CD4-positive, alpha-beta T cell (primary cell): ENCODE measurements at regions not wholly inside any gene's neighbourhood (a gene's known extent, or its start where the extent isn't known, plus 50 kb on each side); places are given as distances from the start of the nearest gene placed in this dataset.

Experiments used
- ATAC-seq: fragments of 200-7000 bp; cut with Tn5 transposase; one replicate; pipeline ENCODE4 v1.10.0; 2022; ENCODE audit warnings: mild to moderate bottlenecking; ENCODE audit not compliant: poor library complexity
- CTCF ChIA-PET: fragments of 350-600 bp; sonication (Branson Sonifier 250); formaldehyde crosslinking; loops from one replicate; lab custom pipeline; 2021; ENCODE audit warnings: antibody characterized with exemption, inconsistent platforms; lab: Charles Lee
- POLR2A ChIA-PET: fragments of 350-600 bp; sonication (Branson Sonifier 250); formaldehyde crosslinking; loops from one replicate; lab custom pipeline; 2021; ENCODE audit warnings: antibody characterized with exemption, inconsistent platforms; lab: Charles Lee
- DNase-seq, 14 experiments: peaks; one replicate each; pipeline ENCODE4 v3.0.0-alpha.2; 2013 to 2020; ENCODE audit warnings: mixed read lengths in 2 of 14
- H3K27ac ChIP-seq, 2 donors: one replicate each; pipeline versions ENCODE4 v1.5.1 to v1.7.0; 2013; ENCODE audit warnings: low read length in 2 of 2, low read depth in 1 of 2, mild to moderate bottlenecking in 1 of 2
- H3K27me3 ChIP-seq, 2 experiments: 1 replicate in 1 of 2; 2 replicates in 1 of 2; pipeline versions ENCODE4 v1.6.1 to v1.7.0; 2013; ENCODE audit warnings: low read length in 2 of 2, control low read depth in 1 of 2, mild to moderate bottlenecking in 1 of 2, moderate library complexity in 1 of 2; ENCODE audit not compliant: insufficient read depth in 2 of 2, control insufficient read depth in 1 of 2
- H3K36me3 ChIP-seq: one replicate; pipeline ENCODE4 v1.6.1; 2013; ENCODE audit warnings: low read length, control low read depth; ENCODE audit not compliant: insufficient read depth
- H3K4me1 ChIP-seq: one replicate; pipeline ENCODE4 v1.6.1; 2013; ENCODE audit warnings: low read length, control low read depth; ENCODE audit not compliant: insufficient read depth
- H3K4me3 ChIP-seq: one replicate; pipeline ENCODE4 v1.5.1; 2013; ENCODE audit warnings: mild to moderate bottlenecking, low read length, moderate library complexity
- H3K9me3 ChIP-seq, 2 experiments: 1 replicate in 1 of 2; 2 replicates in 1 of 2; pipeline versions ENCODE4 v1.6.1 to v1.7.0; 2013; ENCODE audit warnings: low read length in 2 of 2, mild to moderate bottlenecking in 2 of 2, control low read depth in 1 of 2, moderate library complexity in 1 of 2; ENCODE audit not compliant: control insufficient read depth in 1 of 2, insufficient read depth in 1 of 2
- H3K27ac Mint-ChIP-seq: one replicate; pipeline ENCODE4 v1.8.0; 2020; ENCODE audit warnings: mixed read lengths
- H3K27me3 Mint-ChIP-seq: one replicate; pipeline ENCODE4 v1.8.0; 2021; ENCODE audit warnings: mixed read lengths
- H3K36me3 Mint-ChIP-seq: one replicate; pipeline ENCODE4 v1.8.0; 2021; ENCODE audit warnings: low read depth, mixed read lengths
- H3K4me1 Mint-ChIP-seq: one replicate; pipeline ENCODE4 v1.8.0; 2021; ENCODE audit warnings: low read depth, mixed read lengths
- H3K4me3 Mint-ChIP-seq: one replicate; pipeline ENCODE4 v1.8.0; 2020; ENCODE audit warnings: mild to moderate bottlenecking, mixed read lengths
- H3K9me3 Mint-ChIP-seq: one replicate; pipeline ENCODE4 v1.8.0; 2020; ENCODE audit warnings: mixed read lengths
- intact Hi-C, 2 experiments: fragments of 100-400 bp; cut with DNase I in 1 of 2; cut with micrococcal nuclease in 1 of 2; formaldehyde crosslinking; loops; one replicate each; pipeline versions ENCODE4 v1.15.1 to v1.9.0; 2023 to 2025; cut with DNase I, micrococcal nuclease
- TF ChIP-seq, protein P1 (sequence below): fragments of 200-600 bp; IDR thresholded peaks from one replicate; pipeline ENCODE4 v1.8.0; 2022; ENCODE audit warnings: antibody characterized with exemption, mild to moderate bottlenecking

DNA sequence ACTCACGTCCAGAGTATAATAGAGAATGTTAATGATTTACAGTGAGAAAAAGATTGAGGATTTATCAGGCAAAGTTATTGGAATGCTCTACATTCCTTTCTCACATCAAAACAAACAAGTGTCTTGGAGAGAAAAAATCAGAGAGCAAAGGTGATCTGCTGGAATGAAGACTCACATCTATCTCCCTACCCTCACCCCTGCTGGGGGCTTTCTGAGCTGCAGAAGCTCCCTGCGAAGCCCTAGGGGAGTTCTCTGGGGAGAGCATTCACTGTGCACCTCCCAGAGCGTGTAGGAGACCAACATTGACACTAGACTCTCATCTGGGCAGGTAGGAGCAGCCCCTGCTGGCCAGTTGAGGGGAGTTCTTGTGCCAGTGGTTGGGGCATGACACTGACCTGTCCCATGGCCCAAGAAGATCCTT is 76.6 kb upstream of the ADAMTS16 start:
- no peaks in the 10 kb centered on the region for H3K27me3 Mint-ChIP-seq
- TF ChIP-seq, protein P1, sequence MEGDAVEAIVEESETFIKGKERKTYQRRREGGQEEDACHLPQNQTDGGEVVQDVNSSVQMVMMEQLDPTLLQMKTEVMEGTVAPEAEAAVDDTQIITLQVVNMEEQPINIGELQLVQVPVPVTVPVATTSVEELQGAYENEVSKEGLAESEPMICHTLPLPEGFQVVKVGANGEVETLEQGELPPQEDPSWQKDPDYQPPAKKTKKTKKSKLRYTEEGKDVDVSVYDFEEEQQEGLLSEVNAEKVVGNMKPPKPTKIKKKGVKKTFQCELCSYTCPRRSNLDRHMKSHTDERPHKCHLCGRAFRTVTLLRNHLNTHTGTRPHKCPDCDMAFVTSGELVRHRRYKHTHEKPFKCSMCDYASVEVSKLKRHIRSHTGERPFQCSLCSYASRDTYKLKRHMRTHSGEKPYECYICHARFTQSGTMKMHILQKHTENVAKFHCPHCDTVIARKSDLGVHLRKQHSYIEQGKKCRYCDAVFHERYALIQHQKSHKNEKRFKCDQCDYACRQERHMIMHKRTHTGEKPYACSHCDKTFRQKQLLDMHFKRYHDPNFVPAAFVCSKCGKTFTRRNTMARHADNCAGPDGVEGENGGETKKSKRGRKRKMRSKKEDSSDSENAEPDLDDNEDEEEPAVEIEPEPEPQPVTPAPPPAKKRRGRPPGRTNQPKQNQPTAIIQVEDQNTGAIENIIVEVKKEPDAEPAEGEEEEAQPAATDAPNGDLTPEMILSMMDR = no peak
- ChIA-PET POLR2A (no interaction called here), CTCF (no interaction called here)
- peaks cover 8% of the 10 kb centered on the region for H3K9me3 Mint-ChIP-seq
- H3K36me3 Mint-ChIP-seq = no peaks in the 10 kb centered on the region
- no peak overlapping the region for H3K4me3 Mint-ChIP-seq
- intact Hi-C loops = no loop called here
- H3K4me1 ChIP-seq = no peaks in the 10 kb centered on the region
- no peaks in the 10 kb centered on the region for H3K4me1 Mint-ChIP-seq
- no peak overlapping the region for H3K27ac ChIP-seq
- no peak overlapping the region for H3K4me3 ChIP-seq
- no peaks in the 10 kb centered on the region for H3K36me3 ChIP-seq
- H3K9me3 ChIP-seq = peaks cover 0 to 5% of the 10 kb centered on the region in 2 experiments
- no peak for DNase-seq
- no peaks in the 10 kb centered on the region for H3K27me3 ChIP-seq
- no peak for ATAC-seq
- H3K27ac Mint-ChIP-seq = no peak overlapping the region

DNA sequence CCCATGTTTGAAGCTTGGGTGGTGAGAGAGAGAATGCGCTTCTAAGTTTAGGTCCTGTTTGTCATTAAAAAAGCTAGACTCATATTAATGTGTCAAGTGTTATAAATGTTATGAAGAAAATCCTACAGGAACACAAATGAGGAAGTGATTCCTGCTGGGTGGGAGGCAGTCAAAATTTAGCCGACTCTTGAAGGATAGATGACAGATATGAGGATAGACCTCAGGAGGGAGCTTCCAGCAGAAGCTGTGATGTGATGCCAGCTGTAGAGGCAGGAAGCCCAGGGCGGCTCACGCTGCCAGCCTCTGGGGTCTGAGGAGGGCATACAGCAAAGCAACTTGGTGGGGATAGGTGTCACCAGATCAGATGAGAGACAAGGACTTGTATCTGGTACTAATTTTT is 74.7 kb upstream of the ADAMTS16 start:
- intact Hi-C loops = no loop called here
- DNase-seq (no peak), ATAC-seq (no peak)
- CTCF ChIA-PET = no interaction called here
- TF ChIP-seq, protein P1 = no peak
- H3K27me3 ChIP-seq = no peaks in the 10 kb centered on the region
- H3K4me3 Mint-ChIP-seq = no peak overlapping the region
- no peaks in the 10 kb centered on the region for H3K36me3 ChIP-seq
- no peaks in the 10 kb centered on the region for H3K4me1 Mint-ChIP-seq
- H3K4me1 ChIP-seq = no peaks in the 10 kb centered on the region
- peaks cover 7% of the 10 kb centered on the region for H3K9me3 Mint-ChIP-seq
- H3K36me3 Mint-ChIP-seq = no peaks in the 10 kb centered on the region
- no peak overlapping the region for H3K4me3 ChIP-seq
- peaks cover 0 to 5% of the 10 kb centered on the region in 2 experiments for H3K9me3 ChIP-seq
- no peak overlapping the region for H3K27ac Mint-ChIP-seq
- H3K27me3 Mint-ChIP-seq = no peaks in the 10 kb centered on the region
- POLR2A ChIA-PET = no interaction called here
- no peak overlapping the region for H3K27ac ChIP-seq

DNA sequence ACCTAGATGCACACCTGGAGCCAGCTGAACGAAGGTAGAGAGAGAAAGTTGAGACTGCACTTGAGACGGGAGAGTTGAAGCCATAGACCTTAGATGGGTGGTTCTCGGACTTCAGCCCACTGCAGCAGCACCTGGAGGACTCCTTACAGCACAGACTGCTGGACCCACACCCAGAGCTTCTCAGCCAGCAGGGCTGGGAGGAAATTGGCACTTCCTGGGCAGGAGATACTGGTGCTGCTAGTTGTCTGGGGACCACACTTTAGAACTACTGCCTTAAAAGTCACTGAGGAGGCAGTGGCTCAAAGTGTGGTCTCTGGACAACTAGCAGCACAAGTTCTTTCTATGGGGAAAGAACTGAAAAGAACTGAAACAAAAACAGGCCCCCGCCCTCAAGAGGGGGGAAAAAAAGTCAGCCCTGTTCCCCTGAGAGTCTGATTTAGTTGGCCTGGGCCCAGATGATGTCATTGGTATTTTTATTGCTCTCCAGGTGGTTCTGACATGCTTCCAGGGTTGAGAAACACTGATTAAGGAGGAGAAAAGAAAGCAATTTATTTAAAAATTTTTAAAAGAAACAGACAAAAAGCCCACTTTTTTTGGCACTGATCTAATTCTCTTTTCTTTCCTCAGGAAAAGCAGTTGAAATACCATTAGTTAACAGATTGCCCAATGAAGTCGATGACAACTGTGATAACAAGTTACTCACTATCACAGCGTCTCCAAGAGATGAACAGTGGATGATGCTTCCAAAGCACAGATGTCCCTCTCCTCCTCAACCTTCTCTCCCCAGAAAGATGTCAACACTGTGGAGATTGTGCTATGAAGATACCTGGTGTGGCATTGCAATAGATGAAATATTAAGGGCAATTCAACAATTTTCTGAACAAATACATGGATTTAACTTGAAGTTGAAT is 73.6 kb upstream of the ADAMTS16 start:
- H3K4me1 Mint-ChIP-seq = no peaks in the 10 kb centered on the region
- peaks cover 0 to 5% of the 10 kb centered on the region in 2 experiments for H3K9me3 ChIP-seq
- H3K27me3 Mint-ChIP-seq = no peaks in the 10 kb centered on the region
- no peaks in the 10 kb centered on the region for H3K4me1 ChIP-seq
- no peaks in the 10 kb centered on the region for H3K27me3 ChIP-seq
- ATAC-seq (no peak), DNase-seq (no peak)
- POLR2A ChIA-PET = no interaction called here
- peaks cover 7% of the 10 kb centered on the region for H3K9me3 Mint-ChIP-seq
- no peak overlapping the region for H3K27ac Mint-ChIP-seq
- CTCF ChIA-PET = no interaction called here
- H3K4me3 ChIP-seq = no peak overlapping the region
- H3K36me3 ChIP-seq = no peaks in the 10 kb centered on the region
- TF ChIP-seq, protein P1 = no peak
- H3K27ac ChIP-seq = no peak overlapping the region
- H3K4me3 Mint-ChIP-seq = no peak overlapping the region
- intact Hi-C loops = no loop called here
- H3K36me3 Mint-ChIP-seq = no peaks in the 10 kb centered on the region
